ENCODE measurements at regions not wholly inside any gene's neighbourhood (a gene's known extent, or its start where the extent isn't known, plus 50 kb on each side); places are given as distances from the start of the nearest gene placed in this dataset.

DNA sequence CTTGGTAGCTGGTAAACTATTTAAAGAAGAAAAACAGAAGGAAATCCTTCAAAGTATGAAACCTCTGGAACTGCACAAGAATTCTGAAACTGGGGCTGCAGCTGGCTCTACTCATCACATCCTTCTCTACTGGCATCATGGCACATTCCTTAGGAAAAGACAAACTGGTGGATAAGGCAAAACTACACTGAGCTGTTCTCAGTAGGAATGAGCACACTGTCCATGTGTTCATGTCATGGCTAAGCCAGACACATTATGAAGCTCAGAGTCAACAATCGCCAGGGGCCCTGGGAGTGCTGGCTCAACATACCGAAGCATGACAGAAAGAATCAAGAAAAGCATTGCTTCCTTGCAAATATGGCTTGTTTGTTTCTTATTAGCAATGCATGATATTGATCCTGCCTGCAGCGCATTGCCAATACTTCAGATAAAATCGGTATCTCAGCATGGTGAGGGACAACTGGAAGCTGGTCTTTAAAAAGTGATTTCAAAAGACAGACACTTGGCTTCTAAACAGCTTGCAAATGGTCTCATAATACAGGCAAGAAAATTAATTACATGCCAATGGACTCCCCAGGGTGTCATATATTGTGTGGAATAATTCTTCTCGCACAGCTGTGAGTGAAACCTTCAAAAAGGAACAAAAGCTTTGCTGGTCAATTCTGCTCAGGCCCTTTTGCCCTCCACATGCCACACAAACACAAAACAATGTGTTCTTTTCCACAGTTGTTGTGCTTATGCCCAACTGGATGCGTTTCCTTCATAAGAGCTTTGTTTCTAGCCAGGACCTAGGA, 300.2 kb upstream of the VCX start:
- ATAC-seq (no peak), FAIRE-seq (no peak), DNase-seq (ENCODE audit: low read depth in 1 of 2, low spot score in 1 of 2) (no peak)
- no peak overlapping the region for H3K4me2 ChIP-seq
- no peak overlapping the region for H3K27ac ChIP-seq
- TF ChIP-seq MAX (IDR thresholded peaks at IDR 0.05) (no peak), BCL3 (IDR thresholded peaks at IDR 0.05) (no peak), HES2 (IDR thresholded peaks at IDR 0.05) (no peak), JUN (IDR thresholded peaks at IDR 0.05) (no peak)
- TF ChIP-seq, protein P1, sequence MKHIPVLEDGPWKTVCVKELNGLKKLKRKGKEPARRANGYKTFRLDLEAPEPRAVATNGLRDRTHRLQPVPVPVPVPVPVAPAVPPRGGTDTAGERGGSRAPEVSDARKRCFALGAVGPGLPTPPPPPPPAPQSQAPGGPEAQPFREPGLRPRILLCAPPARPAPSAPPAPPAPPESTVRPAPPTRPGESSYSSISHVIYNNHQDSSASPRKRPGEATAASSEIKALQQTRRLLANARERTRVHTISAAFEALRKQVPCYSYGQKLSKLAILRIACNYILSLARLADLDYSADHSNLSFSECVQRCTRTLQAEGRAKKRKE (CRISPR knock-in tag; IDR thresholded peaks at IDR 0.05; ENCODE audit: low read depth), result no peak
- H3K4me1 ChIP-seq, result no peaks in the 10 kb centered on the region
- 1% methylated on average over 6 of the region's 6 CpGs for WGBS (ENCODE audit: missing lambda C conversion rate)
- no peaks in the 10 kb centered on the region for H3K9me3 ChIP-seq
- no peak overlapping the region for H3K4me3 ChIP-seq
- ChIA-PET CTCF (no interaction called here), POLR2A (no interaction called here)

DNA sequence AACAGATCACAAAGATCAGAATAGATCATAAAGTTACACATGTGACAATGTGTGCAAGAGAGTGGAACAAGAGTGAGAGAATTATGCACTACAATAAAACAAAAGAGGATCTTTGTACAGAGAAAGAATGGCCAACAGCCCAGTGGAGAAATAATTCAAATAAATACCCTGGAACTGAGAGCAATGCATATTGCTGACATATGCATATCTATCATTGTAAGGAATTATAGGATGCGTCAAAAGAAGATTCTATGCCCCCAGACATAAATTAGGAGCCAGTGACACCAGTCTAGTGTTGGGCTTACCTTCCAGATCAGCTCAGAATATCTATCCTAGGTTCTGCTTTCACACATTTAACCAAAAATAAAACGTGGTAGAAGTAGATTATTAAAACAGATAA, 320.1 kb upstream of the VCX start:
- no peaks in the 10 kb centered on the region for H3K4me1 ChIP-seq
- TF ChIP-seq MAFK (IDR thresholded peaks at IDR 0.05; ENCODE audit: partially characterized antibody), result peak; percentile 43
- TF ChIP-seq, protein P2, sequence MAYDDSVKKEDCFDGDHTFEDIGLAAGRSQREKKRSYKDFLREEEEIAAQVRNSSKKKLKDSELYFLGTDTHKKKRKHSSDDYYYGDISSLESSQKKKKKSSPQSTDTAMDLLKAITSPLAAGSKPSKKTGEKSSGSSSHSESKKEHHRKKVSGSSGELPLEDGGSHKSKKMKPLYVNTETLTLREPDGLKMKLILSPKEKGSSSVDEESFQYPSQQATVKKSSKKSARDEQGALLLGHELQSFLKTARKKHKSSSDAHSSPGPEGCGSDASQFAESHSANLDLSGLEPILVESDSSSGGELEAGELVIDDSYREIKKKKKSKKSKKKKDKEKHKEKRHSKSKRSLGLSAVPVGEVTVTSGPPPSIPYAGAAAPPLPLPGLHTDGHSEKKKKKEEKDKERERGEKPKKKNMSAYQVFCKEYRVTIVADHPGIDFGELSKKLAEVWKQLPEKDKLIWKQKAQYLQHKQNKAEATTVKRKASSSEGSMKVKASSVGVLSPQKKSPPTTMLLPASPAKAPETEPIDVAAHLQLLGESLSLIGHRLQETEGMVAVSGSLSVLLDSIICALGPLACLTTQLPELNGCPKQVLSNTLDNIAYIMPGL (CRISPR knock-in tag; IDR thresholded peaks at IDR 0.05; ENCODE audit: borderline replicate concordance), result no peak
- POLR2A ChIA-PET, result no interaction called here
- no peaks in the 10 kb centered on the region for H3K9me3 ChIP-seq
- DNase-seq (ENCODE audit: low read depth in 1 of 2, low spot score in 1 of 2), result no peak
- FAIRE-seq, result no peak
- H3K27ac ChIP-seq, result no peak overlapping the region
- CTCF ChIA-PET, result no interaction called here
- H3K4me2 ChIP-seq, result no peak overlapping the region
- 3% methylated on average over 2 of the region's 2 CpGs for WGBS (ENCODE audit: missing lambda C conversion rate)
- H3K4me3 ChIP-seq, result no peak overlapping the region
- ATAC-seq, result no peak

DNA sequence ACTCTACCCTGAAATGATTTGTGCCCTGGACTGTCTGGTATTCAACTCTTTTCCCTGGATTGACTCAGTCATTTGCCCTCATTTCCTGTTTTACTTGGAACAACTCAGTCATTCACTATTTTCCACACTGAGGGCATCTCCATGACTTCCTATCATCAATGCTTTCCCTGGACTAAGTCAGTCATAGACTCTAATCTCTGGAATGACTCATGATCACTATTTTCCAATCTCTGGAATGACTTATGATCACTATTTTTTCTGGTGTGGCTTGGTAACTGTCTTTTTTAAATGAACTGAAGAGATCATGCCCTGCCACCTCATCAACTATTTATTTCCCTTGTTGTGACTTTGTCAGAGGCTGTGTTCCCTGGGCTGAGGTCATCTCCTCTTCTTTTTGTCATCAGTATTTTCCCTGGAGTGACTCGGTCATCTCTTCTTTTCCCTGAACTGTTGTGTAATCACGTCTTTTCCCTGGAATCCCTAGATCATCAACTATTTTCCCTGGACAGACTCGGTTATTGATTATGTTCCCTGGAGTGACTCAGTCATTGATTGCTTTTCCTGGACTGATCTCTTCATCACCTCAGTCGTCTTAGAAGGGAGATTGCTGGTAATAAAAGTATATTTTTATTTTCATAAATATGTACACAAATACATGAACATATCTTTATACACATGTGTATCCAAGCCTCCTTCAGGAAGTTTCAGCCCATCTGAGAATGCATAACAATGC, 327.1 kb upstream of the VCX start:
- 6% methylated on average over 4 of the region's 4 CpGs for WGBS (ENCODE audit: missing lambda C conversion rate)
- H3K4me2 ChIP-seq, result no peak overlapping the region
- ChIA-PET POLR2A (no interaction called here), CTCF (no interaction called here)
- TF ChIP-seq RAD21 (conservative IDR thresholded peaks at IDR 0.05 in 1 of 2, IDR thresholded peaks at IDR 0.05 in 1 of 2) (no peak), NR3C1 (IDR thresholded peaks at IDR 0.05) (no peak), TFCP2L1 (CRISPR knock-in tag; IDR thresholded peaks at IDR 0.05) (no peak), JUNB (IDR thresholded peaks at IDR 0.05) (no peak), CBX2 (IDR thresholded peaks at IDR 0.05; ENCODE audit: borderline replicate concordance, low read depth) (no peak), BCL3 (IDR thresholded peaks at IDR 0.05) (no peak), ELK1 (IDR thresholded peaks at IDR 0.05; ENCODE audit: low read depth, low read length) (no peak), EP300 (IDR thresholded peaks at IDR 0.05) (no peak), SMC3 (IDR thresholded peaks at IDR 0.05) (no peak), BHLHE40 (IDR thresholded peaks at IDR 0.05; ENCODE audit: low read depth, low read length) (no peak)
- TF ChIP-seq, protein P3, sequence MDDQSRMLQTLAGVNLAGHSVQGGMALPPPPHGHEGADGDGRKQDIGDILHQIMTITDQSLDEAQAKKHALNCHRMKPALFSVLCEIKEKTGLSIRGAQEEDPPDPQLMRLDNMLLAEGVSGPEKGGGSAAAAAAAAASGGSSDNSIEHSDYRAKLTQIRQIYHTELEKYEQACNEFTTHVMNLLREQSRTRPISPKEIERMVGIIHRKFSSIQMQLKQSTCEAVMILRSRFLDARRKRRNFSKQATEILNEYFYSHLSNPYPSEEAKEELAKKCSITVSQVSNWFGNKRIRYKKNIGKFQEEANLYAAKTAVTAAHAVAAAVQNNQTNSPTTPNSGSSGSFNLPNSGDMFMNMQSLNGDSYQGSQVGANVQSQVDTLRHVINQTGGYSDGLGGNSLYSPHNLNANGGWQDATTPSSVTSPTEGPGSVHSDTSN (IDR thresholded peaks at IDR 0.05), result no peak
- no peak overlapping the region for H3K4me3 ChIP-seq
- no peaks in the 10 kb centered on the region; the same call in 2 of the 3 replicates for H3K9me3 ChIP-seq
- DNase-seq (ENCODE audit: low read depth in 1 of 2, low spot score in 1 of 2) (no peak), FAIRE-seq (peak; percentile 7), ATAC-seq (no peak)
- no peak overlapping the region for H3K27ac ChIP-seq
- no peaks in the 10 kb centered on the region for H3K4me1 ChIP-seq
